Gastroesophageal sphincter (tissue), 4 donors: ENCODE measurements at regions not wholly inside any gene's neighbourhood (a gene's known extent, or its start where the extent isn't known, plus 50 kb on each side); places are given as distances from the start of the nearest gene placed in this dataset.

Experiments used
- ATAC-seq: fragments of 150-250 bp; one replicate; pipeline ENCODE4 v1.9.1; 2016; ENCODE audit warnings: mild to moderate bottlenecking, moderate library complexity
- H3K27ac ChIP-seq, 4 donors: fragments of 200-600 bp; sonication (generic) in 3 of 4; 1 replicate in 3 of 4; 2 replicates in 1 of 4; pipeline ENCODE4 v1.5.1; 2016 to 2019
- H3K27me3 ChIP-seq: fragments of 200-600 bp; sonication (generic); one replicate; pipeline ENCODE4 v1.5.1; 2019
- H3K36me3 ChIP-seq, 2 donors: fragments of 200-600 bp; sonication (generic); one replicate each; pipeline ENCODE4 v1.5.1; 2019; ENCODE audit warnings: control low read depth in 1 of 2
- H3K4me1 ChIP-seq, 3 donors: fragments of 200-600 bp; sonication (generic); 1 replicate in 2 of 3; 2 replicates in 1 of 3; pipeline ENCODE4 v1.5.1; 2016 to 2019; ENCODE audit warnings: control low read depth in 2 of 3
- H3K4me3 ChIP-seq, 2 donors: fragments of 200-600 bp; sonication (generic); one replicate each; pipeline ENCODE4 v1.5.1; 2019; ENCODE audit warnings: mild to moderate bottlenecking in 1 of 2, moderate library complexity in 1 of 2
- H3K9me3 ChIP-seq, 3 donors: fragments of 200-600 bp; sonication (generic); one replicate each; pipeline ENCODE4 v1.5.1; 2017 to 2019; ENCODE audit warnings: control low read depth in 2 of 3
- CTCF ChIP-seq, 4 experiments: fragments of 200-600 bp in 2 of 4; fragments of 450-650 bp in 2 of 4; sonication (generic) in 1 of 4; IDR thresholded peaks; one replicate each; pipeline ENCODE4 v1.5.1; 2017 to 2019; ENCODE audit warnings: antibody characterized with exemption in 4 of 4, mild to moderate bottlenecking in 2 of 4, moderate library complexity in 2 of 4
- EP300 ChIP-seq: sonication (generic); formaldehyde crosslinking; IDR thresholded peaks from one replicate; pipeline ENCODE4 v1.6.1; 2017; ENCODE audit warnings: antibody characterized with exemption, mild to moderate bottlenecking
- POLR2A ChIP-seq, 2 donors: fragments of 450-650 bp; IDR thresholded peaks; one replicate each; pipeline ENCODE4 v1.6.1; 2017; ENCODE audit warnings: antibody characterized with exemption in 2 of 2, mild to moderate bottlenecking in 2 of 2, moderate library complexity in 1 of 2
- POLR2AphosphoS5 ChIP-seq: sonication (generic); formaldehyde crosslinking; IDR thresholded peaks from one replicate; pipeline ENCODE4 v1.6.1; 2017; ENCODE audit warnings: antibody characterized with exemption
- WGBS, 2 donors: methylation state at CpG; one replicate each; pipeline ENCODE4 v1.1.5; 2018; ENCODE audit warnings: low coverage in 1 of 2; 5-methylcytosine and 5-hydroxymethylcytosine counted together

- Histone ChIP-seq H3K36me3 (no peaks in the 10 kb centered on the region), H3K27ac (no peak overlapping the region), H3K4me3 (no peak overlapping the region), H3K27me3 (peaks cover 20% of the 10 kb centered on the region), H3K4me1 (no peaks in the 10 kb centered on the region), H3K9me3 (no peaks in the 10 kb centered on the region)
- ATAC-seq, result no peak
- 69% methylated on average over 2 of the region's 2 CpGs; no CpG with 5 or more reads in 1 of the 2 donors for WGBS, 2 donors
- TF ChIP-seq CTCF (IDR thresholded peaks at IDR 0.05) (no peak), POLR2A (IDR thresholded peaks at IDR 0.05) (no peak), EP300 (no peak), POLR2AphosphoS5 (no peak)
Measured at GRCh38 chr7:142320883-142321282, 63.0 kb upstream of the PRSS58 start.

- Histone ChIP-seq H3K36me3 (no peaks in the 10 kb centered on the region), H3K4me3 (no peak overlapping the region), H3K4me1 (no peaks in the 10 kb centered on the region), H3K27me3 (peaks cover 20% of the 10 kb centered on the region), H3K9me3 (no peaks in the 10 kb centered on the region), H3K27ac (no peak overlapping the region)
- TF ChIP-seq POLR2AphosphoS5 (no peak), EP300 (no peak), CTCF (IDR thresholded peaks at IDR 0.05) (no peak), POLR2A (IDR thresholded peaks at IDR 0.05) (no peak)
- ATAC-seq, result no peak
- 15 to 44% methylated on average over 2 of the region's 3 CpGs for WGBS, 2 donors
Measured at GRCh38 chr7:142319970-142320369, 62.1 kb upstream of the PRSS58 start.

- no peak for TF ChIP-seq POLR2AphosphoS5
- no peak for TF ChIP-seq EP300
- no peak for TF ChIP-seq CTCF (IDR thresholded peaks at IDR 0.05)
- TF ChIP-seq POLR2A (IDR thresholded peaks at IDR 0.05), result no peak
- Histone ChIP-seq H3K9me3 (no peaks in the 10 kb centered on the region), H3K4me3 (no peak overlapping the region), H3K27ac (no peak overlapping the region), H3K36me3 (no peaks in the 10 kb centered on the region), H3K4me1 (no peaks in the 10 kb centered on the region), H3K27me3 (peaks cover 29% of the 10 kb centered on the region)
- ATAC-seq, result no peak
Measured at GRCh38 chr7:142314281-142314680, 56.4 kb upstream of the PRSS58 start.

GRCh38 chr7:142313528-142313927, 55.7 kb upstream of the PRSS58 start:
- no peak for ATAC-seq
- no peaks in the 10 kb centered on the region for H3K36me3 ChIP-seq
- H3K4me1 ChIP-seq, result no peaks in the 10 kb centered on the region
- WGBS, 2 donors, result 62% methylated on average over 6 of the region's 11 CpGs; no CpG with 5 or more reads in 1 of the 2 donors
- peaks cover 23% of the 10 kb centered on the region for H3K27me3 ChIP-seq
- H3K27ac ChIP-seq, result no peak overlapping the region
- H3K9me3 ChIP-seq, result no peaks in the 10 kb centered on the region
- H3K4me3 ChIP-seq, result no peak overlapping the region
- TF ChIP-seq POLR2A (IDR thresholded peaks at IDR 0.05), result no peak
- TF ChIP-seq EP300, result no peak
- no peak for TF ChIP-seq POLR2AphosphoS5
- TF ChIP-seq CTCF (IDR thresholded peaks at IDR 0.05), result no peak

- H3K4me1 ChIP-seq, result no peaks in the 10 kb centered on the region
- WGBS, 2 donors, result 24 to 82% methylated on average over 2 to 3 of the region's 3 CpGs
- peaks cover 17% of the 10 kb centered on the region for H3K27me3 ChIP-seq
- TF ChIP-seq POLR2AphosphoS5 (no peak), POLR2A (IDR thresholded peaks at IDR 0.05) (no peak), CTCF (IDR thresholded peaks at IDR 0.05) (no peak), EP300 (no peak)
- H3K27ac ChIP-seq, result no peak overlapping the region
- ATAC-seq, result no peak
- no peaks in the 10 kb centered on the region for H3K9me3 ChIP-seq
- H3K4me3 ChIP-seq, result no peak overlapping the region
- no peaks in the 10 kb centered on the region for H3K36me3 ChIP-seq
Measured at GRCh38 chr7:142311876-142312275, 54.0 kb upstream of the PRSS58 start.
